A549 (cell line): ENCODE measurements at regions not wholly inside any gene's neighbourhood (a gene's known extent, or its start where the extent isn't known, plus 50 kb on each side); places are given as distances from the start of the nearest gene placed in this dataset.

Experiments used
- ATAC-seq, 2 experiments: fragments of 200-7000 bp in 1 of 2; fragments of >200 bp in 1 of 2; cut with Nextera tagmentation in 1 of 2; cut with Tn5 transposase in 1 of 2; 3 replicates each; pipeline versions ENCODE4 v1.8.0 to v1.9.1; 2018 to 2020; ENCODE audit warnings: mild to moderate bottlenecking in 1 of 2, moderate library complexity in 1 of 2
- CTCF ChIA-PET: fragments of 300-600 bp; sonication (Branson Sonifier 250); formaldehyde crosslinking; extraction: SDS; loops from one replicate; lab custom pipeline; 2021; ENCODE audit warnings: antibody characterized with exemption, inconsistent platforms; lab: Yijun Ruan, JAX
- POLR2A ChIA-PET: fragments of 350-600 bp; formaldehyde crosslinking; extraction: SDS; loops from one replicate; lab custom pipeline; 2021; ENCODE audit warnings: antibody characterized with exemption, inconsistent platforms; lab: Yijun Ruan, JAX
- DNase-seq, 2 experiments: peaks; one replicate each; pipeline versions ENCODE4 v3.0.0 to v3.0.0-alpha.2; 2011 to 2016; ENCODE audit warnings: low read depth in 1 of 2, low spot score in 1 of 2
- FAIRE-seq: peaks from 2 replicates; lab custom pipeline; 2011; peaks lifted over from hg19 to GRCh38; lab: Jason Lieb, UNC
- H3K27ac ChIP-seq, 2 experiments: fragments of >200 bp; sonication (Bioruptor Twin); formaldehyde crosslinking; 3 replicates each; pipeline ENCODE4 v1.5.1; 2016 to 2017
- H3K4me1 ChIP-seq: fragments of >200 bp; sonication (Bioruptor Twin); formaldehyde crosslinking; 3 replicates; pipeline ENCODE4 v1.6.1; 2016
- H3K4me2 ChIP-seq: fragments of >200 bp; sonication (Bioruptor Twin); formaldehyde crosslinking; 3 replicates; pipeline ENCODE4 v1.6.1; 2016
- H3K4me3 ChIP-seq: fragments of >200 bp; sonication (Bioruptor Twin); formaldehyde crosslinking; 3 replicates; pipeline ENCODE4 v1.5.1; 2016
- H3K9me3 ChIP-seq: fragments of >200 bp; sonication (Bioruptor Twin); formaldehyde crosslinking; 3 replicates; pipeline ENCODE4 v1.6.1; 2016
- CBX2 ChIP-seq: fragments of 200-600 bp; sonication (generic); IDR thresholded peaks from 2 replicates; pipeline ENCODE4 v1.6.1; 2016; ENCODE audit warnings: low read depth, mild to moderate bottlenecking, borderline replicate concordance
- CBX8 ChIP-seq: fragments of 200-600 bp; sonication (generic); IDR thresholded peaks from 2 replicates; pipeline ENCODE4 v1.6.1; 2016
- CEBPB ChIP-seq, 2 experiments: fragments of >200 bp in 1 of 2; sonication (Bioruptor Twin) in 1 of 2; formaldehyde crosslinking in 1 of 2; IDR thresholded peaks; 2 replicates each; pipeline ENCODE4 v1.6.1; 2012 to 2016
- CHD2 ChIP-seq: fragments of 150-350 bp; IDR thresholded peaks from 2 replicates; pipeline ENCODE4 v1.6.1; 2014; ENCODE audit warnings: low read length; ENCODE audit not compliant: partially characterized antibody
- CHD4 ChIP-seq: fragments of 200-600 bp; sonication (generic); IDR thresholded peaks from 2 replicates; pipeline ENCODE4 v1.6.1; 2016; ENCODE audit warnings: antibody characterized with exemption, mild to moderate bottlenecking, borderline replicate concordance
- CTCF ChIP-seq: fragments of >200 bp; sonication (Bioruptor Twin); formaldehyde crosslinking; IDR thresholded peaks from 3 replicates; pipeline ENCODE4 v1.5.1; 2016
- E2F6 ChIP-seq: IDR thresholded peaks from 2 replicates; pipeline ENCODE4 v1.6.1; 2012; ENCODE audit warnings: low read depth, borderline replicate concordance
- EHF ChIP-seq: fragments of 250-450 bp; sonication (Bioruptor Pico); IDR thresholded peaks from 2 replicates; pipeline ENCODE4 v1.5.0; 2020; ENCODE audit warnings: mild to moderate bottlenecking
- ELK1 ChIP-seq: fragments of 150-350 bp; IDR thresholded peaks from 2 replicates; pipeline ENCODE4 v1.6.1; 2014; ENCODE audit warnings: low read depth, mild to moderate bottlenecking, low read length
- ESRRA ChIP-seq: fragments of 150-350 bp; IDR thresholded peaks from 2 replicates; pipeline ENCODE4 v1.6.1; 2014; ENCODE audit warnings: mild to moderate bottlenecking, low read length, borderline replicate concordance
- FOSL2 ChIP-seq, 2 experiments: fragments of 450-650 bp in 1 of 2; fragments of >200 bp in 1 of 2; sonication (Bioruptor Twin) in 1 of 2; formaldehyde crosslinking; IDR thresholded peaks; 2 replicates each; pipeline versions ENCODE4 v1.5.0 to v1.6.1; 2016 to 2020; ENCODE audit warnings: mild to moderate bottlenecking in 1 of 2, moderate library complexity in 1 of 2
- FOXS1 ChIP-seq: fragments of 250-450 bp; sonication (Bioruptor Pico); IDR thresholded peaks from 2 replicates; pipeline ENCODE4 v1.5.0; 2020; ENCODE audit warnings: mild to moderate bottlenecking, moderate library complexity
- HDAC2 ChIP-seq: fragments of 200-600 bp; sonication (generic); IDR thresholded peaks from 2 replicates; pipeline ENCODE4 v1.6.1; 2016
- HEYL ChIP-seq: fragments of 250-450 bp; sonication (Bioruptor Pico); IDR thresholded peaks from 2 replicates; pipeline ENCODE4 v1.8.0; 2021; ENCODE audit warnings: mild to moderate bottlenecking, moderate library complexity
- HMGXB4 ChIP-seq: fragments of 250-450 bp; sonication (Bioruptor Pico); IDR thresholded peaks from 2 replicates; pipeline ENCODE4 v1.5.0; 2021; ENCODE audit warnings: mild to moderate bottlenecking, moderate library complexity, borderline replicate concordance
- HOXB13 ChIP-seq: fragments of 250-450 bp; sonication (Bioruptor Pico); IDR thresholded peaks from 2 replicates; pipeline ENCODE4 v1.5.0; 2020; ENCODE audit warnings: low read depth, mild to moderate bottlenecking, moderate library complexity
- JUNB ChIP-seq: fragments of >200 bp; sonication (Bioruptor Twin); formaldehyde crosslinking; IDR thresholded peaks from 2 replicates; pipeline ENCODE4 v1.6.1; 2016
- KDM1A ChIP-seq: fragments of 200-600 bp; sonication (generic); IDR thresholded peaks from 2 replicates; pipeline ENCODE4 v1.6.1; 2016; ENCODE audit warnings: low read depth, mild to moderate bottlenecking
- KDM5A ChIP-seq: fragments of 200-600 bp; sonication (generic); IDR thresholded peaks from 2 replicates; pipeline ENCODE4 v1.6.1; 2016; ENCODE audit warnings: antibody characterized with exemption, mild to moderate bottlenecking
- MAX ChIP-seq: IDR thresholded peaks from 2 replicates; pipeline ENCODE4 v1.6.1; 2012
- PHF8 ChIP-seq: fragments of 200-600 bp; sonication (generic); IDR thresholded peaks from 2 replicates; pipeline ENCODE4 v1.6.1; 2016; ENCODE audit warnings: low read depth, mild to moderate bottlenecking, antibody characterized with exemption, moderate library complexity, borderline replicate concordance
- POLR2A ChIP-seq: IDR thresholded peaks from 2 replicates; pipeline ENCODE4 v1.6.1; 2012; ENCODE audit warnings: mild to moderate bottlenecking, low read length
- RAD21 ChIP-seq, 2 experiments: fragments of >200 bp in 1 of 2; sonication (Bioruptor Twin) in 1 of 2; formaldehyde crosslinking in 1 of 2; IDR thresholded peaks in 1 of 2; conservative IDR thresholded peaks in 1 of 2; 2 replicates in 1 of 2; 3 replicates in 1 of 2; pipeline ENCODE4 v1.6.1; 2012 to 2018; ENCODE audit warnings: inconsistent platforms in 1 of 2
- RFX5 ChIP-seq: fragments of 450-650 bp; IDR thresholded peaks from 2 replicates; pipeline ENCODE4 v1.7.1; 2014; ENCODE audit warnings: antibody characterized with exemption, mild to moderate bottlenecking, moderate library complexity
- RNF2 ChIP-seq: fragments of 200-600 bp; sonication (generic); IDR thresholded peaks from 2 replicates; pipeline ENCODE4 v1.6.1; 2016; ENCODE audit warnings: low read depth, mild to moderate bottlenecking, antibody characterized with exemption, moderate library complexity, borderline replicate concordance
- SMC3 ChIP-seq: fragments of >200 bp; sonication (Bioruptor Twin); formaldehyde crosslinking; IDR thresholded peaks from 3 replicates; pipeline ENCODE4 v1.6.1; 2018; ENCODE audit warnings: inconsistent platforms
- TFCP2L1 ChIP-seq: fragments of 250-450 bp; sonication (Bioruptor Pico); IDR thresholded peaks from 2 replicates; pipeline ENCODE4 v1.5.0; 2021; ENCODE audit warnings: mild to moderate bottlenecking
- ZNF302 ChIP-seq: fragments of 250-450 bp; sonication (Bioruptor Pico); IDR thresholded peaks from 2 replicates; pipeline ENCODE4 v1.9.0; 2021; ENCODE audit warnings: inconsistent platforms, mild to moderate bottlenecking, moderate library complexity
- ZSCAN20 ChIP-seq: fragments of 250-450 bp; sonication (Bioruptor Pico); IDR thresholded peaks from 2 replicates; pipeline ENCODE4 v1.8.0; 2022; ENCODE audit warnings: mild to moderate bottlenecking, moderate library complexity
- WGBS: methylation state at CpG from one replicate; pipeline ENCODE4 v1.1.6; 2017; ENCODE audit errors: missing lambda C conversion rate; 5-methylcytosine and 5-hydroxymethylcytosine counted together

GRCh38 chr2:181165199-181165868, 184.9 kb downstream of the UBE2E3 start:
- ATAC-seq = no peak
- Histone ChIP-seq H3K27ac (no peak overlapping the region), H3K4me2 (no peak overlapping the region), H3K4me1 (no peaks in the 10 kb centered on the region)
- TF ChIP-seq POLR2A (no peak), CTCF (no peak), ESRRA (no peak), CEBPB (IDR thresholded peaks at IDR 0.05) (no peak), ELK1 (no peak), FOXS1 (CRISPR knock-in tag) (no peak), JUNB (no peak), MAX (no peak), KDM5A (no peak), RFX5 (no peak), CBX8 (no peak), RAD21 (conservative IDR thresholded peaks at IDR 0.05 in 1 of 2, IDR thresholded peaks at IDR 0.05 in 1 of 2) (no peak), EHF (no peak), CHD4 (no peak), CBX2 (no peak), RNF2 (no peak), ZSCAN20 (CRISPR knock-in tag) (no peak), PHF8 (no peak)
- TF ChIP-seq, all 56 proteins: peak for 0
- no peak for FAIRE-seq
- no peak overlapping the region for H3K4me3 ChIP-seq
- CTCF ChIA-PET = interaction anchor here (0.6 kb wide), 1 partner anchor 884 kb away, joined by 3 read pairs; no protein-coding TSS in a partner anchor
- no peaks in the 10 kb centered on the region; the same call in 2 of the 3 replicates for H3K9me3 ChIP-seq
- DNase-seq = no peak
- POLR2A ChIA-PET = no interaction called here
- 37% methylated on average over 6 of the region's 6 CpGs for WGBS

GRCh38 chr2:181169503-181169902, 189.1 kb downstream of the UBE2E3 start:
- H3K9me3 ChIP-seq = no peaks in the 10 kb centered on the region; the same call in 2 of the 3 replicates
- no peak overlapping the region for H3K4me3 ChIP-seq
- DNase-seq = no peak
- ChIA-PET CTCF (no interaction called here), POLR2A (no interaction called here)
- no peak overlapping the region for H3K4me2 ChIP-seq
- no peak for ATAC-seq
- H3K27ac ChIP-seq = no peak overlapping the region
- H3K4me1 ChIP-seq = no peaks in the 10 kb centered on the region
- FAIRE-seq = no peak
- TF ChIP-seq HMGXB4 (CRISPR knock-in tag) = no peak
- no peak for TF ChIP-seq CHD2
- no peak for TF ChIP-seq E2F6
- TF ChIP-seq ZNF302 (CRISPR knock-in tag) = no peak
- TF ChIP-seq PHF8 = no peak
- no peak for TF ChIP-seq EHF
- no peak for TF ChIP-seq HOXB13
- TF ChIP-seq TFCP2L1 (CRISPR knock-in tag) = no peak
- TF ChIP-seq HEYL (CRISPR knock-in tag) = no peak
- no peak for TF ChIP-seq CBX8
- TF ChIP-seq SMC3 = no peak
- no peak for TF ChIP-seq CBX2
- no peak for TF ChIP-seq ELK1
- TF ChIP-seq CEBPB (IDR thresholded peaks at IDR 0.05) = no peak
- no peak for TF ChIP-seq FOXS1 (CRISPR knock-in tag)
- TF ChIP-seq KDM1A = no peak
- no peak for TF ChIP-seq FOSL2 (IDR thresholded peaks at IDR 0.05)
- TF ChIP-seq FOSL2 (CRISPR knock-in tag; IDR thresholded peaks at IDR 0.05) = no peak
- TF ChIP-seq ZSCAN20 (CRISPR knock-in tag) = no peak
- TF ChIP-seq HDAC2 = no peak
- WGBS = 7% methylated on average over 1 of the region's 1 CpG
